ENCODE measurements at regions not wholly inside any gene's neighbourhood (a gene's known extent, or its start where the extent isn't known, plus 50 kb on each side); places are given as distances from the start of the nearest gene placed in this dataset.

- no peak for TF ChIP-seq CTCF (IDR thresholded peaks at IDR 0.05 in 8 of 11, conservative IDR thresholded peaks at IDR 0.05 in 3 of 11)
- TF ChIP-seq POLR2AphosphoS5 (IDR thresholded peaks at IDR 0.05): no peak
- no peak for TF ChIP-seq POLR2A (IDR thresholded peaks at IDR 0.05)
Observed at GRCh38 chr5:9853309-9853708, 223.2 kb upstream of the TAS2R1 start.
